ENCODE measurements at regions not wholly inside any gene's neighbourhood (a gene's known extent, or its start where the extent isn't known, plus 50 kb on each side); places are given as distances from the start of the nearest gene placed in this dataset.

- no peak for DNase-seq (ENCODE audit: low read depth)
These were observed 118.5 kb upstream of the HS6ST1 start for GRCh38 chr2:128437204-128437565.

GRCh38 chr2:128438091-128438490 is 119.4 kb upstream of the HS6ST1 start:
- DNase-seq (ENCODE audit: low read depth), result no peak

- no peak for DNase-seq (ENCODE audit: low read depth)
These were observed 119.9 kb upstream of the HS6ST1 start for GRCh38 chr2:128438586-128438985.

- DNase-seq (ENCODE audit: low read depth), result no peak
These were observed 120.5 kb upstream of the HS6ST1 start for GRCh38 chr2:128439031-128439790.

- no peak for DNase-seq (ENCODE audit: low read depth)
These were observed 121.4 kb upstream of the HS6ST1 start for GRCh38 chr2:128439791-128440665.

- DNase-seq (ENCODE audit: low read depth), result no peak
These were observed 122.1 kb upstream of the HS6ST1 start for GRCh38 chr2:128440666-128441340.

GRCh38 chr2:128441341-128442052 is 122.8 kb upstream of the HS6ST1 start:
- no peak for DNase-seq (ENCODE audit: low read depth)

GRCh38 chr2:128442053-128442751 is 123.5 kb upstream of the HS6ST1 start:
- peak; percentile 4 for DNase-seq (ENCODE audit: low read depth)

GRCh38 chr2:128442891-128443302 is 124.2 kb upstream of the HS6ST1 start:
- no peak for DNase-seq (ENCODE audit: low read depth)

GRCh38 chr2:128444121-128444771 is 125.6 kb upstream of the HS6ST1 start:
- no peak for DNase-seq (ENCODE audit: low read depth)

- DNase-seq (ENCODE audit: low read depth), result no peak
These were observed 126.3 kb upstream of the HS6ST1 start for GRCh38 chr2:128444816-128445522.

GRCh38 chr2:128445523-128445900 is 126.8 kb upstream of the HS6ST1 start:
- no peak for DNase-seq (ENCODE audit: low read depth)

- DNase-seq (ENCODE audit: low read depth), result no peak
These were observed 127.6 kb upstream of the HS6ST1 start for GRCh38 chr2:128446049-128446873.

- DNase-seq (ENCODE audit: low read depth), result no peak
These were observed 128.3 kb upstream of the HS6ST1 start for GRCh38 chr2:128446874-128447537.

- DNase-seq (ENCODE audit: low read depth), result no peak
These were observed 128.9 kb upstream of the HS6ST1 start for GRCh38 chr2:128447538-128447995.

- no peak for DNase-seq (ENCODE audit: low read depth)
These were observed 129.9 kb upstream of the HS6ST1 start for GRCh38 chr2:128448331-128449225.
